Kidney epithelial cell (primary cell): ENCODE measurements at regions not wholly inside any gene's neighbourhood (a gene's known extent, or its start where the extent isn't known, plus 50 kb on each side); places are given as distances from the start of the nearest gene placed in this dataset.

Experiments used
- DNase-seq: peaks from one replicate; pipeline ENCODE4 v3.0.0-alpha.2; 2010; ENCODE audit warnings: low read depth
- H3K27me3 ChIP-seq: 2 replicates; pipeline ENCODE4 v1.6.0; 2011; ENCODE audit warnings: low read length; ENCODE audit not compliant: control insufficient read depth, insufficient read depth
- H3K36me3 ChIP-seq: 2 replicates; pipeline ENCODE4 v1.5.1; 2011; ENCODE audit warnings: low read length; ENCODE audit not compliant: control insufficient read depth, insufficient read depth
- H3K4me3 ChIP-seq: 2 replicates; pipeline ENCODE4 v1.5.1; 2011; ENCODE audit warnings: low read depth, mild to moderate bottlenecking, control low read depth, low read length
- CTCF ChIP-seq: IDR thresholded peaks from 2 replicates; pipeline ENCODE4 v1.5.1; 2011; ENCODE audit warnings: mild to moderate bottlenecking, moderate library complexity, low read length, control low read depth, inconsistent platforms; ENCODE audit not compliant: insufficient read depth, poor library complexity, severe bottlenecking

- Histone ChIP-seq H3K27me3 (no peaks in the 10 kb centered on the region), H3K4me3 (no peak overlapping the region), H3K36me3 (no peaks in the 10 kb centered on the region)
- no peak for DNase-seq
- TF ChIP-seq CTCF = no peak
Observed at GRCh38 chr6:2542101-2542857, 208.4 kb downstream of the MYLK4 start.

- H3K27me3 ChIP-seq = peaks cover 2% of the 10 kb centered on the region
- no peak overlapping the region for H3K4me3 ChIP-seq
- H3K36me3 ChIP-seq = no peaks in the 10 kb centered on the region
- TF ChIP-seq CTCF = no peak
- no peak for DNase-seq
Observed at GRCh38 chr6:2536451-2536850, 214.3 kb downstream of the MYLK4 start.

GRCh38 chr6:2535506-2535905, 215.2 kb downstream of the MYLK4 start:
- TF ChIP-seq CTCF = no peak
- peaks cover 2% of the 10 kb centered on the region for H3K27me3 ChIP-seq
- H3K4me3 ChIP-seq = no peak overlapping the region
- DNase-seq = no peak
- no peaks in the 10 kb centered on the region for H3K36me3 ChIP-seq

- Histone ChIP-seq H3K4me3 (no peak overlapping the region), H3K36me3 (no peaks in the 10 kb centered on the region), H3K27me3 (peaks cover 2% of the 10 kb centered on the region)
- no peak for DNase-seq
- no peak for TF ChIP-seq CTCF
Observed at GRCh38 chr6:2534406-2535042, 216.2 kb downstream of the MYLK4 start.

GRCh38 chr6:2531426-2532215, 219.1 kb downstream of the MYLK4 start:
- H3K4me3 ChIP-seq = no peak overlapping the region
- no peak for TF ChIP-seq CTCF
- DNase-seq = peak; percentile 45
- H3K27me3 ChIP-seq = peaks cover 5% of the 10 kb centered on the region
- H3K36me3 ChIP-seq = no peaks in the 10 kb centered on the region
